Stimulated activated CD4-positive, alpha-beta T cell treated with anti-CD3 and anti-CD28 coated beads, TNF-alpha, amount 100 ng/mL, for 1 hour (primary cell): ENCODE measurements at regions not wholly inside any gene's neighbourhood (a gene's known extent, or its start where the extent isn't known, plus 50 kb on each side); places are given as distances from the start of the nearest gene placed in this dataset.
"Not testable (repeated sequence)": the region's sequence is repeated elsewhere in the genome, so short reads cannot be mapped to it uniquely, and the experiment has no call there.

Experiments used
- DNase-seq, 3 donors: peaks; one replicate each; pipeline ENCODE4 v3.0.0-alpha.2; 2020; ENCODE audit warnings: low read depth in 3 of 3, low spot score in 1 of 3

GRCh38 chr11:37378958-37379357, 780.9 kb upstream of the RAG2 start:
- no peak for DNase-seq

- no peak for DNase-seq
These were observed 774.6 kb upstream of the RAG2 start for GRCh38 chr11:37372667-37373066.

GRCh38 chr11:37371346-37371970, 773.4 kb upstream of the RAG2 start:
- DNase-seq: no peak

- no peak for DNase-seq
These were observed 772.8 kb upstream of the RAG2 start for GRCh38 chr11:37370817-37371216.

DNA sequence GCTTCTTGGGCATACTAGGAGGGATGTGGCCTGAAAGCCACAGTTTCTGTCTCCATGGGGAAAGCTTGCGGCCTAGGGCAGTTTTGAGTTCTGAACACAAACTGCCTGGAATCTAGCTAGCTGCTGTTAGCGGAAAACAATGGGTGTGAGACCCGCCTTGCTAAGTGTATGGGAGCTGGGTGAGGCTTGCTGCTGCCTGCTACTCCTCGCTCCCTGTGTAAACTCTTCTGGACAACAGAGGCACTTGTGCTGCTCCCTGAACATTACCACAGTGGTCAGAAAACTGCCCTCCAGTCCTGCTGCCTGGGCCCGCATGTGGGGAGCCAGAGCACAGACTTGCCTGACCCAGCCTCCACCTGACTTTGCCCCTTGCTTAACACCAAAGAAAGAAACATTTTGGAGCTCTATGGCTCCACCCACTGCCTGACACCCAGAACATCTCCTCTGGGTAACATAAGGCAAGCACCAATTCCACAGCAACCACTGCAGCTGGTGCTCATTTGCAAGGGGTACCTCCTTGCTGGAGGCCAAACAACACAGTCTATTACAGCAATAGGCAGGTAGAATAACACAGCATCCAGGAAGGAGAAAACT, 766.3 kb upstream of the RAG2 start:
- no peak for DNase-seq

- no peak for DNase-seq
These were observed 755.2 kb upstream of the RAG2 start for GRCh38 chr11:37353192-37353591.

DNA sequence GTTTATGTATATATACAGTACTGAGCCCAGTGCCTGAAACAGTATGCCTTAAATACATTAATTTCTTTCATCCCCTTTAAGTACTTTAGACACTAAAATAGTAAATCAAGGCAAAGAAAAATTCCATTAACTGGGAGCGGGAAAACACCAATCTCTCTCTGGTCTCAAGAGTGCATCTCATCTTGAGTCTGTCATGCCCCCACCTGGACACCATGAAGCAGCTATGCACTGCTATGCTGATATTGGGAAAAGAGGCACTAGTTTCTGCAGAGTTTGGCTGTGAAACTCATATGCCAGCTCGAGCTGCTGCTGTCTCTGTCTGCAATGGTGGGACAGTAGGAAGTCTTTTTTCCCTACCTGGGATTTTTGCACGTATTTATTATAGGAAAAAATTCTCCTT, 754.4 kb upstream of the RAG2 start:
- DNase-seq: no peak

- no peak for DNase-seq
These were observed 745.3 kb upstream of the RAG2 start for GRCh38 chr11:37343290-37343689.

- no peak for DNase-seq
These were observed 738.4 kb upstream of the RAG2 start for GRCh38 chr11:37336401-37336800.

GRCh38 chr11:37333345-37333744, 735.3 kb upstream of the RAG2 start:
- no peak for DNase-seq

GRCh38 chr11:37323843-37324242, 725.8 kb upstream of the RAG2 start:
- no peak for DNase-seq

- no peak for DNase-seq
These were observed 724.5 kb upstream of the RAG2 start for GRCh38 chr11:37322333-37323194.

DNA sequence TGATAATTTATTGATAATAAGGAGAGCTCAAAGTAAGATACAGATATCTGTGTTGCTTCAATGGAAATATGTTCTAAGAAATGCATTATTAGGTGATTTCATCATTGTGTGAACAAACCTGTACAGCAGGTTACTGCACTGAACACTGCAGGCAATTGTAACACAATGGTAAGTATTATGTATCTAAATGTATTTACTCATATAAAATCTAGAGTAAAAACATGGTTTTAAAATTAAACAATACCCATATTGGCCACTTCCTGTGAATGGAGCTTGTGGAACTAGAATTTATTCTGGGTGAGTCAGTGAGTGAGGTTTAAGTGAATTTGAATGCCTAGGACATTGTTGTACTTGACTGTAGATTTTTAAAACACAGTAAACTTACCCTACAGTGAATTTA, 722.9 kb upstream of the RAG2 start:
- DNase-seq: no peak

DNA sequence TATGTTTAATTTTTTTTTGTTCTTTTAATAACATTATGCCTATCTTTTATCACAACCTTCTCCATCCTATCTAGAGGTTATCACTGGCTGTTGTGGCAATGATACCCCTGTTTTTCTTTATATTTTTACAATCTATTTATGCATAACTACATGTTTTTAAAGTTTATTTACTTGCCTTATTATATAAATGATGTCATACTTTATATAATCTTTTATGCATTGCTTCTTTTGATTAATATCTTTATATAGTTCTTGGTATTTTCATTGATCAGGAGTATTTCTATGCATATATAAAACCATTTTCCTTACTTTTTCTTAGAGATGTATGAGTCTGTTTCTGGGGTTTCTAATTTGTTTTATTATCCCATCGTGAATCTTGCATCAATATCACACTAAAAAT, 719.8 kb upstream of the RAG2 start:
- DNase-seq: no peak

DNA sequence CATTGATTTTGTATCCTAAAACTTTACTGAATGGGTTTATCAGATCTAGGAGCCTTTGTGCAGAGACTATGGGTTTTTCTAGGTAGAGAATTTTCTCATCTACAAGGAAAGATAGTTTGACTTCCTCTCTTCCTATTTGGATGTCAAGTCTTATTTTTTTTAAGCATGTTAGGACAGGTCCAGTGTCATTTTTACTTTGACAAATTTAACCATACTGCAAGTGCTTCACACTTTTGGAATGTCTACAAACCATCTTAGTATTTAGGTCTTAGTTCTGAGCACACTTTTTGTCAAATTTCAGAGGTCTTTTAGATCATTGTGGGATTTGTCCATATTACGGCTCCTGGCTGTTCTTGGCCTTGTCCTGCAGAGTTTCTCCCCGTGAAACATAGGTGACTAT, 715.2 kb upstream of the RAG2 start:
- no peak for DNase-seq

- DNase-seq: no peak
These were observed 708.5 kb upstream of the RAG2 start for GRCh38 chr11:37306563-37306962.

- DNase-seq: not testable (repeated sequence)
These were observed 703.4 kb upstream of the RAG2 start for GRCh38 chr11:37301405-37301804.

GRCh38 chr11:37298173-37298572, 700.1 kb upstream of the RAG2 start:
- DNase-seq: no peak

GRCh38 chr11:37286890-37287289, 688.9 kb upstream of the RAG2 start:
- DNase-seq: no peak

GRCh38 chr11:37282367-37282766, 684.3 kb upstream of the RAG2 start:
- no peak for DNase-seq

DNA sequence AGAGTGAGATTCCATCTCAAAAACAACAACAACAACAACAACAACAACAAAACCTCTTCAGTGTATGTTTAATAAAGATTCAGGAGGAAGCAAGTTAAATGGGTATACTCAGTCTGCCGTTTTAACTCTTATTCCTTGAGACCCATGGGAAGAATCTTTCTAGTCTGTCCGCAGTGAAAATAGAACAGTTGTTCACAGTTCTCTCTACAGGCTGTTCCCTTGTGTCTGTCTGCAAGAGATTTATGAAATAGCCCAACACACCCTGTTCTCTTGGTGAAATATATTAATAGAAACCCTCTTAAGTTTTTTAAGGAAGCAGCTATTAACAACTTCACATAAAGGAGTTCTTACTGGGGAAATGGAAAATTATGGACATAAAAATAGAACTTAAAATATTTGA, 682.2 kb upstream of the RAG2 start:
- no peak for DNase-seq

GRCh38 chr11:37277896-37278465, 679.9 kb upstream of the RAG2 start:
- no peak for DNase-seq
